GM23338 (cell line): ENCODE measurements at regions not wholly inside any gene's neighbourhood (a gene's known extent, or its start where the extent isn't known, plus 50 kb on each side); places are given as distances from the start of the nearest gene placed in this dataset.

Experiments used
- ATAC-seq: fragments of 200-7000 bp; cut with Tn5 transposase; 3 replicates; pipeline ENCODE4 v1.9.1; 2020
- DNase-seq: peaks from one replicate; pipeline ENCODE4 v3.0.0-alpha.2; 2015; ENCODE audit warnings: low spot score
- H2AFZ ChIP-seq: fragments of 200-600 bp; sonication (generic); 2 replicates; pipeline ENCODE4 v1.8.0; 2016; ENCODE audit warnings: antibody characterized with exemption, mild to moderate bottlenecking, moderate library complexity
- H3F3A ChIP-seq: fragments of 200-600 bp; sonication (generic); replicated peaks from 2 replicates; pipeline ENCODE4 v1.8.0; 2017; ENCODE audit warnings: antibody characterized with exemption, mixed run types, low read depth
- H3K27ac ChIP-seq: fragments of 200-600 bp; sonication (generic); 2 replicates; pipeline ENCODE4 v1.6.1; 2016; ENCODE audit warnings: low read depth
- H3K27me3 ChIP-seq: fragments of 200-600 bp; sonication (generic); 2 replicates; pipeline ENCODE4 v1.8.0; 2016; ENCODE audit warnings: mild to moderate bottlenecking, mixed run types, moderate library complexity; ENCODE audit not compliant: insufficient read depth
- H3K36me3 ChIP-seq: fragments of 200-600 bp; sonication (generic); 2 replicates; pipeline ENCODE4 v1.8.0; 2016; ENCODE audit warnings: mild to moderate bottlenecking; ENCODE audit not compliant: insufficient read depth
- H3K4me1 ChIP-seq: fragments of 200-600 bp; sonication (generic); 2 replicates; pipeline ENCODE4 v1.8.0; 2016; ENCODE audit warnings: mild to moderate bottlenecking, moderate library complexity; ENCODE audit not compliant: insufficient read depth
- H3K4me2 ChIP-seq: fragments of 200-600 bp; sonication (generic); 2 replicates; pipeline ENCODE4 v1.7.1; 2017; ENCODE audit warnings: mixed run types
- H3K4me3 ChIP-seq: fragments of 200-600 bp; sonication (generic); 2 replicates; pipeline ENCODE4 v1.6.1; 2016; ENCODE audit warnings: mixed run types
- H3K79me2 ChIP-seq: fragments of 200-600 bp; sonication (generic); replicated peaks from 2 replicates; pipeline ENCODE4 v1.8.0; 2017; ENCODE audit warnings: mild to moderate bottlenecking; ENCODE audit not compliant: insufficient read depth
- H3K9me2 ChIP-seq: fragments of 200-600 bp; sonication (generic); 2 replicates; pipeline ENCODE4 v1.8.0; 2017; ENCODE audit not compliant: insufficient read depth
- H4K20me1 ChIP-seq: fragments of 200-600 bp; sonication (generic); replicated peaks from 2 replicates; pipeline ENCODE4 v1.8.0; 2017; ENCODE audit warnings: mild to moderate bottlenecking; ENCODE audit not compliant: insufficient read depth
- H3K27ac Mint-ChIP-seq: 2 replicates; pipeline ENCODE4 v1.8.0; 2020; ENCODE audit warnings: inconsistent platforms, mild to moderate bottlenecking, moderate library complexity, mixed read lengths
- H3K27me3 Mint-ChIP-seq: 3 replicates; pipeline ENCODE4 v1.8.0; 2022; ENCODE audit warnings: low read depth, mild to moderate bottlenecking, moderate library complexity, mixed read lengths, inconsistent platforms; ENCODE audit not compliant: insufficient read depth, poor library complexity
- H3K36me3 Mint-ChIP-seq: 3 replicates; pipeline ENCODE4 v1.8.0; 2021; ENCODE audit warnings: low read depth, mild to moderate bottlenecking, inconsistent platforms, moderate library complexity, mixed read lengths
- H3K4me1 Mint-ChIP-seq: 3 replicates; pipeline ENCODE4 v1.8.0; 2020; ENCODE audit warnings: mild to moderate bottlenecking, inconsistent platforms, mixed read lengths
- H3K4me3 Mint-ChIP-seq: 3 replicates; pipeline ENCODE4 v1.8.0; 2021; ENCODE audit warnings: moderate library complexity, mild to moderate bottlenecking, inconsistent platforms, mixed read lengths
- H3K9me3 Mint-ChIP-seq: 3 replicates; pipeline ENCODE4 v1.8.0; 2020; ENCODE audit warnings: moderate library complexity, mild to moderate bottlenecking, inconsistent platforms, mixed read lengths
- CREB1 ChIP-seq: fragments of 250-450 bp; sonication (Bioruptor Pico); IDR thresholded peaks from 2 replicates; pipeline ENCODE4 v1.5.0; 2020; ENCODE audit warnings: low read depth, mild to moderate bottlenecking, moderate library complexity
- EZH2 ChIP-seq: fragments of 200-600 bp; sonication (generic); IDR thresholded peaks from one replicate; pipeline ENCODE4 v1.8.0; 2017; ENCODE audit warnings: antibody characterized with exemption, mild to moderate bottlenecking, low read depth; ENCODE audit not compliant: unreplicated experiment
- EZH2phosphoT487 ChIP-seq: fragments of 200-600 bp; sonication (generic); IDR thresholded peaks from one replicate; pipeline ENCODE4 v1.8.1; 2018; ENCODE audit warnings: antibody characterized with exemption; ENCODE audit not compliant: unreplicated experiment
- JUNB ChIP-seq: IDR thresholded peaks from one replicate; pipeline ENCODE4 v1.6.1; 2016; ENCODE audit warnings: antibody characterized with exemption; ENCODE audit not compliant: unreplicated experiment
- NANOG ChIP-seq: IDR thresholded peaks from 2 replicates; pipeline ENCODE4 v1.6.1; 2016; ENCODE audit warnings: antibody characterized with exemption, borderline replicate concordance
- POLR2AphosphoS5 ChIP-seq: IDR thresholded peaks from 2 replicates; pipeline ENCODE4 v1.6.1; 2016; ENCODE audit warnings: antibody characterized with exemption, low read depth
- ZNF114 ChIP-seq: fragments of 250-450 bp; sonication (Bioruptor Pico); IDR thresholded peaks from 2 replicates; pipeline ENCODE4 v1.5.0; 2020; ENCODE audit warnings: mild to moderate bottlenecking, moderate library complexity
- TF ChIP-seq, protein P1 (sequence below): fragments of 250-450 bp; sonication (Bioruptor Pico); IDR thresholded peaks from 2 replicates; pipeline ENCODE4 v1.5.0; 2020; ENCODE audit warnings: mild to moderate bottlenecking, moderate library complexity

DNA sequence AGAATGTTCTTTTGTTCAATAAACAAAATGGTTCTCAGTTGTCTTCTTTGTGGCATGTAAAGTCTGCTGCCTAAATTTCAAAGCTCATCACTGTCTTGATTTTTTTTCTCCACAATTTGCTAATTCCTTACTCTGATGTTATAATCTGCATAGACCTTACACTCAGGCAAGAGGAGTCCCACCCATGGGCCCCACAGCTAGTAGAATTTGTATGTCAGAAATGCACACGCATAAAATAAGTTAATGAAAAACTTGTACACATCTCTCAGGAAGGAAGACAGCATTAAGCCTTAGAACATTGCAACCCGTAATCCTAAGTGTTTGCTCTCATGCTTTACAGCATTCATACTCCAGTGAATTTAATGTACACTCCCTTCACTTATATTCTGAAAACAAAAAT lies 280.8 kb downstream of the ATXN7L3B start:
- Histone ChIP-seq H2AFZ (no peak overlapping the region), H3K4me3 (no peak overlapping the region), H3K36me3 (no peaks in the 10 kb centered on the region), H3F3A (no peaks in the 10 kb centered on the region), H3K4me2 (no peak overlapping the region), H4K20me1 (no peaks in the 10 kb centered on the region), H3K4me1 (no peaks in the 10 kb centered on the region), H3K9me2 (0 out of 2 replicates have a peak, but pooled peaks cover 4% of the 10 kb centered on the region), H3K27ac (no peak overlapping the region), H3K79me2 (no peaks in the 10 kb centered on the region), H3K27me3 (no peaks in the 10 kb centered on the region)
- Mint-ChIP-seq H3K27ac (no peak overlapping the region), H3K4me1 (peaks cover 8% of the 10 kb centered on the region; the same call in 2 of the 3 replicates), H3K27me3 (peaks cover 4% of the 10 kb centered on the region), H3K9me3 (peaks cover 20% of the 10 kb centered on the region), H3K4me3 (no peak overlapping the region), H3K36me3 (peaks cover 8% of the 10 kb centered on the region; the same call in 1 of the 3 replicates)
- no peak for DNase-seq
- TF ChIP-seq ZNF114 (CRISPR knock-in tag) (no peak), POLR2AphosphoS5 (no peak), EZH2 (no peak)
- no peak for ATAC-seq

DNA sequence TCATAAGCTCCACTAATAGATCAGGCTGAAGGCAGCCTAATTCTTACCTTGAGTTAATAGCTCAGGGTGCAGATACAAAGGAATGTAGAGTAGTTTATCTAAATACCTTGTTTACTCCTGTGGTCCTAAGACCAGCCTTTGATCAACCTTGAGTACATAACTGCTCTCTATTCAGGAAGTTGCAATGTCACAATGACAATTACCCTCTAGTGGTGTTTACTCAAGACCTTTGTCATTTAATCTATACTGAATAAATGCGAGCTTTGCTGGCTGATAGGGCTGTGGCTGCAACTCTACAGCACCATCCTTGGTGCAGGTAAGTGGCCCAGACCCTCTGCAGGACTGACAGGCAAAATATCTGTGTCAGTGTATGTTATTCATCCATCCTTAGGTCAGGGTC lies 282.7 kb downstream of the ATXN7L3B start:
- peaks cover 15% of the 10 kb centered on the region; the same call in 2 of the 3 replicates for H3K4me1 Mint-ChIP-seq
- H3K4me3 ChIP-seq = no peak overlapping the region
- no peak overlapping the region for H2AFZ ChIP-seq
- no peak overlapping the region for H3K27ac ChIP-seq
- no peak overlapping the region for H3K27ac Mint-ChIP-seq
- no peak overlapping the region for H3K4me2 ChIP-seq
- peak; percentile 45 for DNase-seq
- no peaks in the 10 kb centered on the region for H3K79me2 ChIP-seq
- no peaks in the 10 kb centered on the region for H3K36me3 ChIP-seq
- H3K27me3 ChIP-seq = no peaks in the 10 kb centered on the region
- no peaks in the 10 kb centered on the region for H4K20me1 ChIP-seq
- H3K9me2 ChIP-seq = no peaks in the 10 kb centered on the region
- ATAC-seq = peak; percentile 40; the same call in 2 of the 3 replicates
- TF ChIP-seq CREB1 = peak; percentile 21; the same call in 1 of the 2 replicates
- TF ChIP-seq EZH2 = no peak
- TF ChIP-seq JUNB = no peak
- no peak for TF ChIP-seq ZNF114 (CRISPR knock-in tag)
- TF ChIP-seq NANOG = peak; percentile 64; the same call in 1 of the 2 replicates
- TF ChIP-seq, protein P1, sequence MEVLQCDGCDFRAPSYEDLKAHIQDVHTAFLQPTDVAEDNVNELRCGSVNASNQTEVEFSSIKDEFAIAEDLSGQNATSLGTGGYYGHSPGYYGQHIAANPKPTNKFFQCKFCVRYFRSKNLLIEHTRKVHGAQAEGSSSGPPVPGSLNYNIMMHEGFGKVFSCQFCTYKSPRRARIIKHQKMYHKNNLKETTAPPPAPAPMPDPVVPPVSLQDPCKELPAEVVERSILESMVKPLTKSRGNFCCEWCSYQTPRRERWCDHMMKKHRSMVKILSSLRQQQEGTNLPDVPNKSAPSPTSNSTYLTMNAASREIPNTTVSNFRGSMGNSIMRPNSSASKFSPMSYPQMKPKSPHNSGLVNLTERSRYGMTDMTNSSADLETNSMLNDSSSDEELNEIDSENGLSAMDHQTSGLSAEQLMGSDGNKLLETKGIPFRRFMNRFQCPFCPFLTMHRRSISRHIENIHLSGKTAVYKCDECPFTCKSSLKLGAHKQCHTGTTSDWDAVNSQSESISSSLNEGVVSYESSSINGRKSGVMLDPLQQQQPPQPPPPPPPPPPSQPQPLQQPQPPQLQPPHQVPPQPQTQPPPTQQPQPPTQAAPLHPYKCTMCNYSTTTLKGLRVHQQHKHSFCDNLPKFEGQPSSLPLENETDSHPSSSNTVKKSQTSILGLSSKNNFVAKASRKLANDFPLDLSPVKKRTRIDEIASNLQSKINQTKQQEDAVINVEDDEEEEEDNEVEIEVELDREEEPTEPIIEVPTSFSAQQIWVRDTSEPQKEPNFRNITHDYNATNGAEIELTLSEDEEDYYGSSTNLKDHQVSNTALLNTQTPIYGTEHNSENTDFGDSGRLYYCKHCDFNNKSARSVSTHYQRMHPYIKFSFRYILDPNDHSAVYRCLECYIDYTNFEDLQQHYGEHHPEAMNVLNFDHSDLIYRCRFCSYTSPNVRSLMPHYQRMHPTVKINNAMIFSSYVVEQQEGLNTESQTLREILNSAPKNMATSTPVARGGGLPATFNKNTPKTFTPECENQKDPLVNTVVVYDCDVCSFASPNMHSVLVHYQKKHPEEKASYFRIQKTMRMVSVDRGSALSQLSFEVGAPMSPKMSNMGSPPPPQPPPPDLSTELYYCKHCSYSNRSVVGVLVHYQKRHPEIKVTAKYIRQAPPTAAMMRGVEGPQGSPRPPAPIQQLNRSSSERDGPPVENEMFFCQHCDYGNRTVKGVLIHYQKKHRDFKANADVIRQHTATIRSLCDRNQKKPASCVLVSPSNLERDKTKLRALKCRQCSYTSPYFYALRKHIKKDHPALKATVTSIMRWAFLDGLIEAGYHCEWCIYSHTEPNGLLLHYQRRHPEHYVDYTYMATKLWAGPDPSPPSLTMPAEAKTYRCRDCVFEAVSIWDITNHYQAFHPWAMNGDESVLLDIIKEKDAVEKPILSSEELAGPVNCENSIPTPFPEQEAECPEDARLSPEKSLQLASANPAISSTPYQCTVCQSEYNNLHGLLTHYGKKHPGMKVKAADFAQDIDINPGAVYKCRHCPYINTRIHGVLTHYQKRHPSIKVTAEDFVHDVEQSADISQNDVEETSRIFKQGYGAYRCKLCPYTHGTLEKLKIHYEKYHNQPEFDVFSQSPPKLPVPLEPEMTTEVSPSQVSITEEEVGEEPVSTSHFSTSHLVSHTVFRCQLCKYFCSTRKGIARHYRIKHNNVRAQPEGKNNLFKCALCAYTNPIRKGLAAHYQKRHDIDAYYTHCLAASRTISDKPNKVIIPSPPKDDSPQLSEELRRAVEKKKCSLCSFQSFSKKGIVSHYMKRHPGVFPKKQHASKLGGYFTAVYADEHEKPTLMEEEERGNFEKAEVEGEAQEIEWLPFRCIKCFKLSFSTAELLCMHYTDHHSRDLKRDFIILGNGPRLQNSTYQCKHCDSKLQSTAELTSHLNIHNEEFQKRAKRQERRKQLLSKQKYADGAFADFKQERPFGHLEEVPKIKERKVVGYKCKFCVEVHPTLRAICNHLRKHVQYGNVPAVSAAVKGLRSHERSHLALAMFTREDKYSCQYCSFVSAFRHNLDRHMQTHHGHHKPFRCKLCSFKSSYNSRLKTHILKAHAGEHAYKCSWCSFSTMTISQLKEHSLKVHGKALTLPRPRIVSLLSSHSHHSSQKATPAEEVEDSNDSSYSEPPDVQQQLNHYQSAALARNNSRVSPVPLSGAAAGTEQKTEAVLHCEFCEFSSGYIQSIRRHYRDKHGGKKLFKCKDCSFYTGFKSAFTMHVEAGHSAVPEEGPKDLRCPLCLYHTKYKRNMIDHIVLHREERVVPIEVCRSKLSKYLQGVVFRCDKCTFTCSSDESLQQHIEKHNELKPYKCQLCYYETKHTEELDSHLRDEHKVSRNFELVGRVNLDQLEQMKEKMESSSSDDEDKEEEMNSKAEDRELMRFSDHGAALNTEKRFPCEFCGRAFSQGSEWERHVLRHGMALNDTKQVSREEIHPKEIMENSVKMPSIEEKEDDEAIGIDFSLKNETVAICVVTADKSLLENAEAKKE = no peak
- TF ChIP-seq EZH2phosphoT487 = no peak
- H3K4me1 ChIP-seq = peaks cover 9% of the 10 kb centered on the region; the same call in 1 of the 2 replicates
- peaks cover 11% of the 10 kb centered on the region for H3K9me3 Mint-ChIP-seq
- H3K4me3 Mint-ChIP-seq = no peak overlapping the region
- no peaks in the 10 kb centered on the region for H3F3A ChIP-seq
- peaks cover 8% of the 10 kb centered on the region; the same call in 1 of the 3 replicates for H3K36me3 Mint-ChIP-seq
- peaks cover 4% of the 10 kb centered on the region for H3K27me3 Mint-ChIP-seq
